ENCODE measurements at regions not wholly inside any gene's neighbourhood (a gene's known extent, or its start where the extent isn't known, plus 50 kb on each side); places are given as distances from the start of the nearest gene placed in this dataset.
A peak's percentile ranks its signal among the peaks of the same experiment; 100 is the strongest.
"Not testable (repeated sequence)": the region's sequence is repeated elsewhere in the genome, so short reads cannot be mapped to it uniquely, and the experiment has no call there.

- DNase-seq = peak; percentile 19
Measured at GRCh38 chr5:99104538-99105132, 175.8 kb upstream of the CHD1 start.

- no peak for DNase-seq
Measured at GRCh38 chr5:99102073-99102697, 173.4 kb upstream of the CHD1 start.

- no peak for DNase-seq
Measured at GRCh38 chr5:99099691-99100090, 170.9 kb upstream of the CHD1 start.

GRCh38 chr5:99089822-99090549 lies 161.2 kb upstream of the CHD1 start:
- DNase-seq = no peak

GRCh38 chr5:99088309-99088708 lies 159.5 kb upstream of the CHD1 start:
- DNase-seq = no peak

GRCh38 chr5:99083197-99083596 lies 154.4 kb upstream of the CHD1 start:
- no peak for DNase-seq

GRCh38 chr5:99081711-99082110 lies 152.9 kb upstream of the CHD1 start:
- DNase-seq = no peak

- DNase-seq = no peak
Measured at GRCh38 chr5:99076723-99077640, 148.2 kb upstream of the CHD1 start.

GRCh38 chr5:99072846-99073245 lies 144.0 kb upstream of the CHD1 start:
- DNase-seq = no peak

- DNase-seq = no peak
Measured at GRCh38 chr5:99070822-99071221, 142.0 kb upstream of the CHD1 start.

- no peak for DNase-seq
Measured at GRCh38 chr5:99070362-99070761, 141.6 kb upstream of the CHD1 start.

- DNase-seq = no peak
Measured at GRCh38 chr5:99068944-99069650, 140.3 kb upstream of the CHD1 start.

GRCh38 chr5:99063737-99064136 lies 134.9 kb upstream of the CHD1 start:
- no peak for DNase-seq

GRCh38 chr5:99061711-99062110 lies 132.9 kb upstream of the CHD1 start:
- no peak for DNase-seq

GRCh38 chr5:99061299-99061698 lies 132.5 kb upstream of the CHD1 start:
- no peak for DNase-seq

- peak; percentile 83 for DNase-seq
Measured at GRCh38 chr5:99060306-99061261, 131.8 kb upstream of the CHD1 start.

GRCh38 chr5:99059685-99060084 lies 130.9 kb upstream of the CHD1 start:
- DNase-seq = no peak

GRCh38 chr5:99058466-99058865 lies 129.7 kb upstream of the CHD1 start:
- DNase-seq = no peak

GRCh38 chr5:99054972-99055371 lies 126.2 kb upstream of the CHD1 start:
- DNase-seq = no peak

- no peak for DNase-seq
Measured at GRCh38 chr5:99045871-99046270, 117.1 kb upstream of the CHD1 start.

GRCh38 chr5:99043257-99043656 lies 114.5 kb upstream of the CHD1 start:
- not testable (repeated sequence) for DNase-seq

Data from activated CD4-positive, alpha-beta T cell treated with anti-CD3 and anti-CD28 coated beads, Interleukin-2, Interleukin-6, amounts not matched to agents 100 ng/mL and 50 ng/mL, durations not matched to agents 16 hours and 8 hours (primary cell).